ENCODE measurements at regions not wholly inside any gene's neighbourhood (a gene's known extent, or its start where the extent isn't known, plus 50 kb on each side); places are given as distances from the start of the nearest gene placed in this dataset.

GRCh38 chr12:92035477-92035876 lies 110.2 kb downstream of the BTG1 start:
- H3K4me3 ChIP-seq (ENCODE audit: low read depth, low read length), result no peak overlapping the region

GRCh38 chr12:92034858-92035401 lies 110.7 kb downstream of the BTG1 start:
- no peak for TF ChIP-seq CTCF (conservative IDR thresholded peaks at IDR 0.05; ENCODE audit: low read depth, low read length)
- peak overlapping the region; percentile 27 for H3K4me3 ChIP-seq (ENCODE audit: low read depth, low read length)
- DNase-seq (ENCODE audit: low read depth), result no peak

More at GRCh38 chr12:92035477-92035876, 110.2 kb downstream of the BTG1 start:
- no peak for TF ChIP-seq CTCF (conservative IDR thresholded peaks at IDR 0.05; ENCODE audit: low read depth, low read length)
- no peak for DNase-seq (ENCODE audit: low read depth)

GRCh38 chr12:92034083-92034482 lies 111.6 kb downstream of the BTG1 start:
- no peak for TF ChIP-seq CTCF (conservative IDR thresholded peaks at IDR 0.05; ENCODE audit: low read depth, low read length)
- H3K4me3 ChIP-seq (ENCODE audit: low read depth, low read length), result no peak overlapping the region
- no peak for DNase-seq (ENCODE audit: low read depth)

- no peak for TF ChIP-seq CTCF (conservative IDR thresholded peaks at IDR 0.05; ENCODE audit: low read depth, low read length)
- DNase-seq (ENCODE audit: low read depth), result no peak
These were observed 112.7 kb downstream of the BTG1 start for GRCh38 chr12:92032965-92033364.

GRCh38 chr12:92032101-92032500 lies 113.5 kb downstream of the BTG1 start:
- DNase-seq (ENCODE audit: low read depth), result no peak
- H3K4me3 ChIP-seq (ENCODE audit: low read depth, low read length), result no peak overlapping the region
- TF ChIP-seq CTCF (conservative IDR thresholded peaks at IDR 0.05; ENCODE audit: low read depth, low read length), result no peak

More at GRCh38 chr12:92032965-92033364, 112.7 kb downstream of the BTG1 start:
- H3K4me3 ChIP-seq (ENCODE audit: low read depth, low read length), result no peak overlapping the region

- no peak overlapping the region for H3K4me3 ChIP-seq (ENCODE audit: low read depth, low read length)
- no peak for DNase-seq (ENCODE audit: low read depth)
- TF ChIP-seq CTCF (conservative IDR thresholded peaks at IDR 0.05; ENCODE audit: low read depth, low read length), result no peak
These were observed 115.0 kb downstream of the BTG1 start for GRCh38 chr12:92030618-92031017.

GRCh38 chr12:92029902-92030586 lies 115.6 kb downstream of the BTG1 start:
- no peak for DNase-seq (ENCODE audit: low read depth)
- no peak overlapping the region for H3K4me3 ChIP-seq (ENCODE audit: low read depth, low read length)
- TF ChIP-seq CTCF (conservative IDR thresholded peaks at IDR 0.05; ENCODE audit: low read depth, low read length), result no peak
